HEK293T (cell line): ENCODE measurements at regions not wholly inside any gene's neighbourhood (a gene's known extent, or its start where the extent isn't known, plus 50 kb on each side); places are given as distances from the start of the nearest gene placed in this dataset.

Experiments used
- BHLHE40 ChIP-seq: fragments of 450-650 bp; IDR thresholded peaks from 2 replicates; pipeline ENCODE4 v1.6.1; 2016; ENCODE audit warnings: mild to moderate bottlenecking, moderate library complexity, borderline replicate concordance
- FOXA1 ChIP-seq: fragments of 450-650 bp; IDR thresholded peaks from 2 replicates; pipeline ENCODE4 v1.6.1; 2016; ENCODE audit warnings: mild to moderate bottlenecking
- FOXM1 ChIP-seq: fragments of 450-650 bp; IDR thresholded peaks from 2 replicates; pipeline ENCODE4 v1.6.1; 2017; ENCODE audit warnings: mild to moderate bottlenecking, borderline replicate concordance
- SP1 ChIP-seq: fragments of 450-650 bp; IDR thresholded peaks from 2 replicates; pipeline ENCODE4 v1.6.1; 2017
- SUZ12 ChIP-seq: fragments of 450-650 bp; IDR thresholded peaks from 2 replicates; pipeline ENCODE4 v1.6.1; 2016; ENCODE audit warnings: mild to moderate bottlenecking

DNA sequence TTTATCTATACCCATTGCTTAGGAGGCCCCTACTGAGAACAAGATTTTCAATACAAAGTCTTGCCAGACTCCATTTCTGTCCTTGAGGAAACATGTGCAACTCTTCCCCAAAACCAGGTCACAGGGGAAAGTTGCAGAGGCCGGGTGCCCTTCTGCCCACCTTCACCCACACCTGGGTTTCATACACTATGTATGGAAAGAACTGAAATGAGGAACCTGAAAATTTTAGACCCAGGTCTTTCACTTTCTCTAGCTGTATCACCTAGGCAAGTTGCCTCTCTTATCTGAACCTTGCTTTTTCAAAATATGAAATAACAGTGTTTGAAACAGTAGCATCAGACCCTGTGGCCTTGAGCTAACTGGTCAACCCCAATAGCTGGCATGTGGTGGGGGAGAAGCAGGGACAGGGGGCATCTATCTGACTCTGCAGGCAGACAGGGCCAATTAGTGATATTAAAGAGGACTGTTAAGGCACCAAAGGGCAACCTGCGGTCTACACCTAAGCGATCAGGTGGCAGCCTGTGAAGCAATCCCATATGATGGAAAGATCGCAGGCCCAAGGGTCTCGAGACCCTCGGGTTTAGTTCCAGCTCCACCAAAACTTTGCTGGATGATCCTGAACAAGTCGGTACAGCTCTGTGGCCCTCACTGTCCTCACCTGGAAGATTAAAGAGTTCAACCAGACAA is 346.5 kb downstream of the BCL11B start:
- TF ChIP-seq FOXM1 (no peak), FOXA1 (no peak), SP1 (no peak), BHLHE40 (no peak), SUZ12 (no peak)
